Activated T-helper 1 cell treated with anti-CD3 and anti-CD28 coated beads, Interleukin-12 subunit alpha, Interleukin-12 subunit beta, Interleukin-2, Interleukin-4 antibody, amounts not matched to agents 30 ng/mL and 10 ng/mL and 1 ng/mL, durations not matched to agents 14 hours and 24 hours and 36 hours (primary cell): ENCODE measurements at regions not wholly inside any gene's neighbourhood (a gene's known extent, or its start where the extent isn't known, plus 50 kb on each side); places are given as distances from the start of the nearest gene placed in this dataset.

Source experiments
- DNase-seq: peaks from one replicate; pipeline ENCODE4 v3.0.0; 2021; ENCODE audit warnings: low spot score
- H3K27ac Mint-ChIP-seq: one replicate; pipeline ENCODE4 v1.8.0; 2021; ENCODE audit warnings: mild to moderate bottlenecking, mixed read lengths
- H3K27me3 Mint-ChIP-seq: one replicate; pipeline ENCODE4 v1.8.0; 2022; ENCODE audit warnings: mild to moderate bottlenecking, moderate library complexity, mixed read lengths; ENCODE audit not compliant: insufficient read depth
- H3K36me3 Mint-ChIP-seq: one replicate; pipeline ENCODE4 v1.8.0; 2021; ENCODE audit warnings: low read depth, mixed read lengths
- H3K4me1 Mint-ChIP-seq: one replicate; pipeline ENCODE4 v1.8.0; 2021; ENCODE audit warnings: low read depth, mixed read lengths
- H3K4me3 Mint-ChIP-seq: one replicate; pipeline ENCODE4 v1.8.0; 2021; ENCODE audit warnings: mild to moderate bottlenecking, moderate library complexity, mixed read lengths
- H3K9me3 Mint-ChIP-seq: one replicate; pipeline ENCODE4 v1.8.0; 2021; ENCODE audit warnings: mixed read lengths
- intact Hi-C: fragments of 100-400 bp; cut with micrococcal nuclease; formaldehyde crosslinking; loops from one replicate; pipeline ENCODE4 v1.15.1; 2024

DNA sequence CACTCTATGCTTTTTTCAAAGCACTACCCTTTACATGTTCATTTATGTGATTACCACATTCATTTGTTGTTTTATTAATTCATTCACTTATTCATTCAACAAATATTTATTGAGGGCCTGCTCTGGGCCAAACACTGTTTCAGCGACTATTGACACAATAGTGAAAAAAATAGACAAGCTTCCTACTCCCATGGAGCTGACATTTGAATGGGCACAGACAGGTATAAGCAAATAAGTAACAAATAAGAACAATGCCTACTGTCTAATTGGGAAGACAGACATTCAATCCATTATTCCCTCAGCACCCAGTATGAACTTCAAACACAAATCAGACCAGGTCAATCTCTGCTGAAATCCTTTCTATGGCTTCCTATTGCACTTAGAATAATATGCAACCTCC is 156.9 kb upstream of the NR3C1 start:
- intact Hi-C loops: no loop called here
- no peaks in the 10 kb centered on the region for H3K27me3 Mint-ChIP-seq
- no peaks in the 10 kb centered on the region for H3K36me3 Mint-ChIP-seq
- H3K4me3 Mint-ChIP-seq: no peak overlapping the region
- no peaks in the 10 kb centered on the region for H3K9me3 Mint-ChIP-seq
- no peak overlapping the region for H3K27ac Mint-ChIP-seq
- peaks cover 24% of the 10 kb centered on the region for H3K4me1 Mint-ChIP-seq
- DNase-seq: no peak

DNA sequence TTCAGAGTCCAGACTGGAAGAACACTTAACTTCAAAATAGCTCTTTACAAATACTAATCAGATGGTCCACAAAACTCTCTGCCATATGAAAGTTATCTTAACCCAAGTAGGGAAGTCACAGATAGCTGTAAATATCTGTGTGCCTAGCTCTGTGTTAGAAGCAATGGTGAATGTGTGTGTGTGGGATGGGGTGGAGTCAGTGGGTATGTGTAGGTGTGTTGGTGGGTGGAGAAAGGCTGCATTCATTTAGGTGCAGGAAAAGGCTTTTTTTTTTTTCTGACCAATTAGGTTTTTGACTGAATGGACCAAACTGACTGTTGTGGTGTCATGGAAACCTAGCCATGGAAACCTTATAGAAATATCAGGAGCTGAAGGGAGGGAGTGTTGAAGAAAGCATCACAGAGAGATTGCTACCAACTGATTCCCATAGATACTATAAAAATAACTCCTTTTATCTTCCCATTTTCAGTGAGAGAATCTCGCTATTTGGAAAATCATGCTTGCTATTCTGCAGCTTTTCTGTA is 156.2 kb upstream of the NR3C1 start:
- intact Hi-C loops: no loop called here
- Mint-ChIP-seq H3K36me3 (no peaks in the 10 kb centered on the region), H3K4me3 (no peak overlapping the region), H3K27me3 (no peaks in the 10 kb centered on the region), H3K4me1 (peaks cover 24% of the 10 kb centered on the region), H3K27ac (no peak overlapping the region), H3K9me3 (no peaks in the 10 kb centered on the region)
- no peak for DNase-seq

DNA sequence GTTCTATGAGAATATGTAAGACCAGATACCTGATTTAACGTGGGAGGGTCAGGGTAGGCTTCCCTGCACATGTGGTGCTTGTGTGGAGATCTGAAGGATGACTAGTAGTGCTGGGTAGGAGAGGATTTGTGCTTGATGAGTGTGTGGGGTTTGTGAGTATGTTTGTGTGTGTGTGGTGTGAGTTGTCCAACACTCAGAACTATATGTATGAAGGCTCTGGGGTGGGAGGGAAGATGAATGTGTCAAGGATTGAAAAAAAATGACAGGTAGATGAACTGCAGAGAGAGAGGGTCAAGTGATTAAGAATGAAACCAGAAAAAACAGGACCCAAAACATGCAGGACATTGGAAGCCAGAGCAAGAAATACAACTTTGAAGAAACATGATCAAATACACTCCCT is 154.6 kb upstream of the NR3C1 start:
- Mint-ChIP-seq H3K9me3 (no peaks in the 10 kb centered on the region), H3K27ac (no peak overlapping the region), H3K4me1 (peaks cover 24% of the 10 kb centered on the region), H3K4me3 (no peak overlapping the region), H3K27me3 (no peaks in the 10 kb centered on the region), H3K36me3 (no peaks in the 10 kb centered on the region)
- no peak for DNase-seq
- intact Hi-C loops: no loop called here

DNA sequence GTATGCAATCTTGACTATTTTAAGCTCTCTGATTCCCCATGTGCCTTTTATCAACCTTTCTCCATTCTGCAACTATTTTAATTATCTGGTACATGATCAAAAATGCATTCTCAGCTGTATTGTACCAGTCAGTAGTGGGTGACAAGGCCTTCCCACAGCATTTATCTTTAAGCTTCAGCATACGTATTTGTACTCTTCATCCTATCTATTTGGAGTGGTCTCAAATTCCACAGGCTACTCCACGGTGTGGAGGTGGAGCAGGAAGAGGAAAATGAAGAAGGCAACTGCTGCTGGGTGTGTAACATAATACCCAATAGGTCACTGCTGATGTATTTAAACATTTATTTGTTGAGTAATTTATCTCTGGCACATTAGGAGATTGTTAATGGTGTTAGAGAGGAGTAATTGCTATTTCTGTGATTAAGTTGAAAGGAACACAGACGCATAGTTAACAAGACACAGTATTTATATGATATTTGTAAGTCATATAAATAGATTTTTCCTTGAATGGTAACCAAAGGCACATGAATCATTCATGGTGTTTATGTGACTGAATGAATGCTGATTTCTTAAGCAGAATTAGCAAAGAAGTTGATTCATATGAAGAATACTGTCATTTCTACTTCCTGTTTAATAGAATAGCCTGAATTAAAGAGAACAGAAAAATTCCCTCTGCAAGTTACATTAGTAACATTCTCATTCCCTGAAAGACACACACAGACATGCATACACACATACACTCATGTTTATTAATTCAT is 153.8 kb upstream of the NR3C1 start:
- no peaks in the 10 kb centered on the region for H3K36me3 Mint-ChIP-seq
- no peak overlapping the region for H3K4me3 Mint-ChIP-seq
- DNase-seq: no peak
- no peaks in the 10 kb centered on the region for H3K9me3 Mint-ChIP-seq
- no peak overlapping the region for H3K27ac Mint-ChIP-seq
- intact Hi-C loops: no loop called here
- peaks cover 24% of the 10 kb centered on the region for H3K4me1 Mint-ChIP-seq
- no peaks in the 10 kb centered on the region for H3K27me3 Mint-ChIP-seq

DNA sequence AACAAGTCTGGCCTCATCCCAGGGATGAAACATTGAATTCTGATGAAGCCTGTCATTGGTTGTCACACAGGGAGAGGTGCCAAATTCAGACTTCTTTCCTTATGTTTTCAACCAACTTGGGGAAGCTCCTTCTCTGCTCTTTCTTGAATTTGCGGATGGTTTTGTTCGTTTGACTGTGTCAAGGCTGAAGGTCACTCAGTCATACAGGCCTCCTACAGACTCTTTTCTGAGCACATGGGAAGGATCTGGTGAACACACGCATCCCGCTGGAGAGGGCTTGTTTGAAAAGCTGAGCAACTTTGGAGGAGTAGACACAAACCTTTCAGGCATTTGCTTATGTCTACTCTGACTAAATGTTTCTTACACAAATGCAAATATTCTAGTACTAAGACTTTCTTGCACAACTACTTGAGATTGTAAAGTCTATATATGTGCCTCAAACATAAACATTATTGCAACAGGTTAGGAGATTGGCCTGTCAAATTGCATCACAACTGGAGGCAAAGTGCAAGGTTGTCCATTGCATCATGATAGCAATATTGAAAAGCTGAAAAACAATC is 151.5 kb upstream of the NR3C1 start:
- intact Hi-C loops: no loop called here
- H3K27ac Mint-ChIP-seq: no peak overlapping the region
- H3K4me1 Mint-ChIP-seq: peaks cover 24% of the 10 kb centered on the region
- H3K9me3 Mint-ChIP-seq: no peaks in the 10 kb centered on the region
- DNase-seq: no peak
- peaks cover 5% of the 10 kb centered on the region for H3K27me3 Mint-ChIP-seq
- H3K4me3 Mint-ChIP-seq: no peak overlapping the region
- peaks cover 2% of the 10 kb centered on the region for H3K36me3 Mint-ChIP-seq

DNA sequence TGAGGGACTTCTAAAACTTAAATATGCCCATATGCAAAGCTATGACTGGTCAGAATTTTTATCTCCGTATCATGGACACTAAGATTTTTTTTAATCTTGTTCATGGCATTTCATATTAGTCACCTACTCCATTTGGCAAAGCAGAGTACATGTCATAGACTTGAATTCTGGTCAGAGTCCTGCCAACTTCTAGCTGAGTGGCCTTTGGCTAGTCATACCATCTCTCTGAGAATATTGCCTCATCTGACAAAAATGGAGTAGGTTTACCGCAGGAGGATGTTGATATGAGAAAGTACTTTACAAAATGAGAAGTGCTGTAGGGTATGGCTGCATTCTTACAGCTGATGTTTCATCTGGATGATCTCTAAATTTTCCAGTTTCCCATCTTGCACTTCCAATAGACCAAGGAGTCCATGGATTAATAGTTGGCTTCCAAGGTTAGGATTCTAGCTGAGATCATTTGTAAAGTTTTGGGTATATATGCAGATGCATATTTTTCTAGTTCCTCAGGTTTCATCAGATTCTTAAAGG is 150.8 kb upstream of the NR3C1 start:
- no peak for DNase-seq
- Mint-ChIP-seq H3K27ac (no peak overlapping the region), H3K4me3 (no peak overlapping the region), H3K27me3 (peaks cover 5% of the 10 kb centered on the region), H3K9me3 (no peaks in the 10 kb centered on the region), H3K36me3 (peaks cover 2% of the 10 kb centered on the region), H3K4me1 (peaks cover 19% of the 10 kb centered on the region)
- intact Hi-C loops: no loop called here

DNA sequence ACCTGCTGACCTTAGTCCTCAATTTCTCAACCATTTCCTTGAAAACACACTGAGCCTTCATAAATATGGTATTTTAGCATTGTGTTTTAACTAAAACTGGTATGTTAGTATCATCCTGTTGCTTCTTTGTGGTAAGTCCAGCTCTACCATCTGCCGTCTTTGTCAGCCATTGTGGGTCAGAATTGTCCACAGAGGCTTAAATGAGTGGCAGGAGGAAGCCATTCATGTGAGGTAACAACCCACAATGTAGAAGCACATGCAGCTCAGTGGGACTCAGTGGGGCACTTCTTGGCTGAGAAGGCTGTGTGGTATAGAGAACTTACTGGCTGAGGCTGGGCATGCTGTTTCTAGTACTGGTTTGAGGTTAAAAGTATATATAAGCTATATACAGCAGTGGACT is 149.2 kb upstream of the NR3C1 start:
- Mint-ChIP-seq H3K36me3 (peaks cover 2% of the 10 kb centered on the region), H3K27ac (no peak overlapping the region), H3K9me3 (peaks cover 5% of the 10 kb centered on the region), H3K4me1 (peaks cover 10% of the 10 kb centered on the region), H3K4me3 (no peak overlapping the region), H3K27me3 (peaks cover 5% of the 10 kb centered on the region)
- no peak for DNase-seq
- intact Hi-C loops: no loop called here

DNA sequence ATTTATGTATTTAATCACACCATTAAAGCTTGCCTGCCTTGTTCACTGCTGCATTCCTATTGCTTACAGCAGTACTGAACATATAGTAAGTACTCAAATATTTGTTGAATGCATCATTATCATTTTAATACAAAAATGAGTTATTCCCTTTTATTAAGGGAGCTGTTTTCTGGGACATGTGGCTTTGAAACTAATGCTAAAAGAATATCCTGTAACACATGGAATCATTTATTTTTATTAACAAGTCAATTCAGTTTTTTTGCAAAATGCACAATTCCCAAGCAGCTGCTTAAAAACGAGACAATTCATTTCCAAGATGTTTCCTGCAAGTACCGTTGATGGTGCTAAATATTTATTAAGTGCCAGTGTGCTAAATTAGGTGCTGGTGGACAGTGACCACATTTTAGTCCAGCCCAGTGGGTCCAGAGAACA is 148.3 kb upstream of the NR3C1 start:
- no peak overlapping the region for H3K4me3 Mint-ChIP-seq
- intact Hi-C loops: no loop called here
- peaks cover 5% of the 10 kb centered on the region for H3K27me3 Mint-ChIP-seq
- DNase-seq: no peak
- H3K27ac Mint-ChIP-seq: no peak overlapping the region
- peaks cover 5% of the 10 kb centered on the region for H3K9me3 Mint-ChIP-seq
- peaks cover 2% of the 10 kb centered on the region for H3K36me3 Mint-ChIP-seq
- peaks cover 6% of the 10 kb centered on the region for H3K4me1 Mint-ChIP-seq

DNA sequence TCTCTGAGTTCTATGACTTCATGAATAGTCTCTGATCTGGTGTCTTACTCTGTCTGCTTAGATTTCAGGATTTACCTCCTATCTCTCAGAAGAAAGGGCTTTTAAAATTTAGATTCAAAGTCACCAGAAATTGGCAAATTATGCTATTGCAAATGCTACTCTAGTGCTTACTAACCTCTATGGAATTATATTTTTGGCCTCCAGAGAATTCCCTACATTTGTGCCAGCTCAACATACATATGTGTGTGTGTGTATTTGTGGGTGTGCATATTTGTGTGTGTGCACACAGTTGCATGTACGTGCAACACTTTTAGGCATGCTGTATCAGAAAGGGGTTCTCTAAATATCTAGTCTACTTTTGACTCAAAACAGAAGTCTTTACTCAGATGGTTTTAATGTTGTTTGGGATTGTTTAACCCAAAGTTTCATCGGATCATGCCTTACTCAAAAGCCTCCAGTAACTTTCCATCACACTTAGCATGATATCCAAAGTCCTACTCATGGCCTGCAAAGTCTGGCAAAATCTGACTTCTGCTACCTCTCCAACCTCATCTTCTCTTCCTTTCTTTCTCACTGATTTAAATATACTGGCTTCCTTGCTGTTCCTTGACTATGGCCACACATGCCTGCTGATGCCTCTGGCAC is 147.6 kb upstream of the NR3C1 start:
- H3K4me1 Mint-ChIP-seq: peaks cover 6% of the 10 kb centered on the region
- peaks cover 5% of the 10 kb centered on the region for H3K27me3 Mint-ChIP-seq
- H3K9me3 Mint-ChIP-seq: peaks cover 5% of the 10 kb centered on the region
- no peak overlapping the region for H3K4me3 Mint-ChIP-seq
- peaks cover 2% of the 10 kb centered on the region for H3K36me3 Mint-ChIP-seq
- no peak for DNase-seq
- no peak overlapping the region for H3K27ac Mint-ChIP-seq
- intact Hi-C loops: no loop called here

DNA sequence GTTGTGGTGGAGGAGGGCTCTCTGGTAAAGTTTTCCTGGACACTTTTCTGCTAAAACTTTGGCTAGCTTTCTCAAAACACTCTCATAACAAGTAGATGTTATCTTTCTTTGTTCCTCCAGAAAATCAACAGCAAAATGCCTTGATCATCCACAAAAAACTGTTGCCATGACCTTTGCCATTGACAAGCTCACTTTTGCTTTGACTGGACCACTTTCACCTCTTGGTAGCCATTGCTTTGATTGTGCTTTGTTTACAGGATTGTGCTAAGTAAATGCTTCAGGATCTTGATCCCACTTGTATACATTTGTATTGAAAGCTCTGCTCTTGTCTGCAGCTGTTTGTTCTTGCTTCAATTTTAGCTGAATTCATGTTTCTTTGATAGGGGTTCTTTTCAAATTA is 143.9 kb upstream of the NR3C1 start:
- peaks cover 6% of the 10 kb centered on the region for H3K4me1 Mint-ChIP-seq
- H3K27ac Mint-ChIP-seq: no peak overlapping the region
- intact Hi-C loops: no loop called here
- H3K27me3 Mint-ChIP-seq: peaks cover 5% of the 10 kb centered on the region
- no peak overlapping the region for H3K4me3 Mint-ChIP-seq
- no peak for DNase-seq
- H3K9me3 Mint-ChIP-seq: peaks cover 5% of the 10 kb centered on the region
- H3K36me3 Mint-ChIP-seq: peaks cover 2% of the 10 kb centered on the region

DNA sequence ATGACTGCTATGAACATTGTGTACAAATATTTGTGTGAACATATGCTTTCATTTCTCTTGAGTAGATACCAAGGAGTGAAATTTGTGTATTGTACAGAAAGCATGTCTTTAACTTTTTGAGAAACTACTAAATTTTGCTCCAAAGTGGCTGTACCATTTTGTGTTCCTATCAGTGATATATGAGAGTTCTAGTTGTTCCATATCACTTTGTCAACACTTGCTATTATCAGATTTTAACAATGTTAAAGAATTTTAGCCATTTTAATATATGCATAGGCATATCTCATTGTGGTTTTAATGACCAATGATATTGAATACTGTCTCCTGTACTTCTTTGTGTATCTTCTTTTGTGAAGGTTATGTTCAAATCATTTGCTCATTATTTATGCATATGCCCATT is 142.9 kb upstream of the NR3C1 start:
- peaks cover under 1% of the 10 kb centered on the region for H3K36me3 Mint-ChIP-seq
- peaks cover 6% of the 10 kb centered on the region for H3K4me1 Mint-ChIP-seq
- H3K27ac Mint-ChIP-seq: no peak overlapping the region
- peaks cover 5% of the 10 kb centered on the region for H3K9me3 Mint-ChIP-seq
- intact Hi-C loops: no loop called here
- DNase-seq: no peak
- no peak overlapping the region for H3K4me3 Mint-ChIP-seq
- peaks cover 5% of the 10 kb centered on the region for H3K27me3 Mint-ChIP-seq

DNA sequence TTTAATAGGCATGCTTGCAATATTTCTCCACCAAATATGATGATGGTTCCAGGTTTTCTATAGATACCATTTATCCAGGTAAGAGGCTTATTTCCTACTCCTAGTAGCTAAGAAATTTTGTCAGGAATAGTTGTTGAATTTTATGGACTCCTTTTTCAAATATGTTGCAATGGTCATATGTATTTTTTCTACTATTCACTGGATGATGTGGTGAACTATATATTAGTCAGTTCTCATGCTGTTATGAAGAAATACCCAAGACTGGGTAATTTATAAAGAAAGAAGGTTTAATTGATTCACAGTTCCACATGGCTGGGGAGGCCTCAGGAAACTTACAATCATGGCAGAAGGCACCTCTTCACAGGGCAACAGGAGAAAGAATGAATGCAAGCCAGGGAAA is 141.1 kb upstream of the NR3C1 start:
- Mint-ChIP-seq H3K36me3 (no peaks in the 10 kb centered on the region), H3K4me1 (peaks cover 6% of the 10 kb centered on the region), H3K27ac (no peak overlapping the region), H3K27me3 (no peaks in the 10 kb centered on the region), H3K4me3 (no peak overlapping the region), H3K9me3 (peaks cover 7% of the 10 kb centered on the region)
- DNase-seq: no peak
- intact Hi-C loops: no loop called here
